ENCODE measurements at regions not wholly inside any gene's neighbourhood (a gene's known extent, or its start where the extent isn't known, plus 50 kb on each side); places are given as distances from the start of the nearest gene placed in this dataset.

DNA sequence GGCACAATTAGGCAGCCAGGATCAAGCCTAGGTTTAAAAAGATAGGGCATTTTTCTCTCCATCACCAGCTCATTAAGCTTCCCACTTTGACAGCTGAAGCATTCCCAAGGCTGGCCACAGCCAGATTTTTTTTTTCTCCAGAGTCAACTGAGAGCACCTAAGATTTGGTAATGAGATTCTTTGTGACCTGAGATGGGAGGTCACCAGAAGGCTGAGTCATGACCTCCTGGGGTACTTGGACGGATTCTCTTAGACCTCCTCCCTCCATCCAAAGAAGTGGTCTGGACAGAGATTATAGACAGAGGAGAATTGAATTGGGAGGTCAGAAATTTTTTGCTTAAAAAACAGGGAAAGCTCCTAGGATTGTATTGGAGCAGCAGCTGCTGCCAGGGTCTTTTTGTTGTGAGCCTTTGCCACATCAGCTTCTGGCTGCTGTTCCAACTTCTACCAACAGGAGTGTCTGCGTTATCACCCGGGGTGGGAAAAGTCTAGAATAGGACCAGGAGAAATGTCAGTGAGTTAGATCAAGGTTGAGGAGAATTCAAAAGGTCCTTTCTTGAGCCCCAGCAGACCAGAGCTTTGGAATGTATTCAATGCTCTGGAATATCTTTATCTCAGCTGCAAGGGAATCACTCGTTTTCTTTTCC is 221.2 kb upstream of the N4BP1 start:
- Mint-ChIP-seq H3K9me3 (peaks cover 3% of the 10 kb centered on the region), H3K4me1 (no peaks in the 10 kb centered on the region), H3K4me3 (no peak overlapping the region), H3K36me3 (no peaks in the 10 kb centered on the region), H3K27me3 (no peaks in the 10 kb centered on the region), H3K27ac (no peak overlapping the region)
- ATAC-seq, result no peak

DNA sequence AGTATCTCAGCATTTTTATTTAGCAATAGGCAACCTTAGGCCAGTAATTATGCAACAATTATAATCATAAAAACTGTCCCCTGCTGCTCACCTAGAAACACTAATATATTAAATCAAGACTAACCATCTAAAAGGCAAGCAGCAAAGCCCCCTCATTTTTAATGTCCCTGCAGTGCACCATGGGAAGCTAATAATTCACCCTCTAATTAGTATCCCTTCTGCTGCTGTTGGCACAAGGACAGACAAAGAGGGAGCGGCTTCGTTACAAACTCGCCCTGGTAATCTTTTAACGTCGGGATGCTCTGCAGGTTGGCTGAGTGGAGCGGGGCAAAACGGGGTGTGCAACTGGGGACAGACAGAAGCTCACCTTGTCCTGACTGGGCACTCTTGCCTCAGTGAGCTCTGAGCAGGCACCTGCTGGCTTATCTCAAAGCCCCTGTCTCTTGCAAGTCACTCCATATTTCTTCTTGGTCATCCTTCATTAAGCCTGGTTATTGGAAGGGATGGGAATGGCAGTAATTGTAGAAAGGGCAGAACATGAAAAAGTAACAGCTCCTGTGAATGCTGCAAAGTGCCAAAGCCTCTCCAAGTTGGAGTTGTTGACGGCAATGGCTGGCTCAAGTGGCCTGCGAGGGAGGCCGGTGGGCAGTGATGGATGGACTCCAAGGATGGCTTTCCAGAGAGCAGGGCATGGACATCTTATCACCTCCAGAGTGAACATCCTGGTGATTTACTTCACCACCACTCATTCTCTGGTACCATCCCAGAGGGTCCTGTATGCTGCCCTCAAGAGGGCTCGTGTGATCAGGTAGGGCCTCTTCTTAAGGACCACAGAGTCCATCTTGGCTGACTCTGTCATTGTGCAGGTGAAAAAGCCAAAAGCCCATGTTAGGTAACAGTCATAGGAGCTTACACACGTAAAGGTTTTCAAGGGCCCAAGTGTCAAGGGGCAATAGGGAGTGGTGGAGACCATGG is 219.6 kb upstream of the N4BP1 start:
- Mint-ChIP-seq H3K36me3 (no peaks in the 10 kb centered on the region), H3K4me1 (no peaks in the 10 kb centered on the region), H3K27ac (no peak overlapping the region), H3K9me3 (peaks cover 3% of the 10 kb centered on the region), H3K27me3 (no peaks in the 10 kb centered on the region), H3K4me3 (no peak overlapping the region)
- no peak for ATAC-seq

DNA sequence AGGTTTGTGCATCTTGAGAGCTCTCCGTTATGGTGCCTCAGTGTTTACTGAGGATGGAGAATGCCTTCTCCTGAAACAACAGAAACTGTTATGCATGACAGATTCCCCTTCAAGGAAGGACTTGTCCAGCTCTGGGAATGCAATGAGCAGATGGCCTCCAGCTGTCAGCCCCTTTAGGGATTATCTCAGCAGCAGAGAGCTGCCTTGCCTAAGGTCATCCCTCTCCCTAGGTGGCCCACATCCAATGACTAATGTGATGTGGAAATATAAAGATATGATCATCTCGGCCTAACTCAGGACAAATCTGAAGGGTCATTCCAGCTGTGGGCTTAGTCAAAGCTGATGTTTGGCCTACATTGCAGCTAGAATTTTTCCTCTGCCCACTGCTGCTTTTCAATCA is 214.3 kb upstream of the N4BP1 start:
- no peaks in the 10 kb centered on the region for H3K27me3 Mint-ChIP-seq
- H3K4me1 Mint-ChIP-seq, result no peaks in the 10 kb centered on the region
- H3K36me3 Mint-ChIP-seq, result no peaks in the 10 kb centered on the region
- H3K27ac Mint-ChIP-seq, result no peak overlapping the region
- no peak overlapping the region for H3K4me3 Mint-ChIP-seq
- no peak for ATAC-seq
- H3K9me3 Mint-ChIP-seq, result peaks cover 8% of the 10 kb centered on the region

DNA sequence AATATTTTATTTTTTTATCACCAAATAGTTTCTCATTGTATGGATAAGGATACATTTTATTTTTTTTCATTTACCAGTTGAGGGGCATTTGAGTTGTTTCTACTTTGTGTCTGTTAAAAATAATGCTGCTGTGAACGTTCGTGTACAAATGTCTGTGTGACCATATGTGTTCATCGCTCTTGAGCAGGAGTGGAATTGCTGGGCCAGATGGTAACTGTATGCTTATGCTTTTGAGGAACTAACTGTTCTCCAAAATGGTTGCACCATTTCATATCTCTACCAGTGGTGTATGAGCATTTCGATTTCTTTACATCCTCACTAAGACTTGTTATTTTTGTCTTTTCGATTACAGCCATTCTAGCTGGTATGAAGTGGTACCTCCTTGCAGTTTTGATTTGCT is 212.5 kb upstream of the N4BP1 start:
- Mint-ChIP-seq H3K4me1 (no peaks in the 10 kb centered on the region), H3K4me3 (no peak overlapping the region), H3K9me3 (peaks cover 8% of the 10 kb centered on the region), H3K27ac (no peak overlapping the region), H3K36me3 (no peaks in the 10 kb centered on the region), H3K27me3 (no peaks in the 10 kb centered on the region)
- ATAC-seq, result no peak

DNA sequence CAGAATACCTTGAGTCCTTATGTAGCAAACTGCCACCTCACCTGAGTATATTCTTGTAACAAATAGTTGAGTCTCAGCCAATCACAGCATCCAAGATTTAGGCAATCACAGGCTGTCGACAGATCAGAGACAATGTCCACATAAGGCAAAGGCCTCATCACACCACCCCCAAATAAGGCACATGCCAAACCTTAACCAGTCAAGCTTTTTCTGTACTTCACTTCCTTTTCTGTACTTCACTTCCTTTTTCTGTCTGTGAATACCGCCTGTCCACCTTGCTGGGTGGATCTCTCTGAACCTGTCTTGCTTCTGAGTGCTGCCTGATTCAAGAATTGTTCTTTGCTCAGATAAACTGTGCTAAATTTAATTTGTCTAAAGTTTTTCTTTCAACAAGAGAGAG is 210.4 kb upstream of the N4BP1 start:
- ATAC-seq, result no peak
- H3K9me3 Mint-ChIP-seq, result peaks cover 5% of the 10 kb centered on the region
- H3K27me3 Mint-ChIP-seq, result no peaks in the 10 kb centered on the region
- no peaks in the 10 kb centered on the region for H3K36me3 Mint-ChIP-seq
- no peak overlapping the region for H3K4me3 Mint-ChIP-seq
- no peaks in the 10 kb centered on the region for H3K4me1 Mint-ChIP-seq
- no peak overlapping the region for H3K27ac Mint-ChIP-seq

DNA sequence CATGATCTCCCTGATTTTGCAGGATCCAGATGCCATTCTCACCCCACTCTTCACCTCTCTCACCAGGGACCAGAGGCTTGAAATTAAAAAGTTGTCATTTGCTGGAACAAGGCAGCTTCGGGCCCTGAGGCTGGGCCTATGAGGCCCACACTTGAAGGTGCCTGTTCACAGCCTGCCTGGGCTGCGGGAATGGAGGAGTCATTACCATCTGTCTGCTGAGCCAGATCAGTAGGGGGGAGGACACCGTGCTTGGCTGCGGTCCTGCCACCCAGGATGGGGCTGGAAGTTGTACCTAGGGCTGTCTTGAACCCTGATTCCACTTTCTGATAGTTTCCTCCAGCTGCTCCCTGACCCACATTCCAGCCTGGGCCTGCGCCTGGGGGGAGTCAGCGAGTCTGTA is 208.3 kb upstream of the N4BP1 start:
- ATAC-seq, result no peak
- H3K9me3 Mint-ChIP-seq, result peaks cover 5% of the 10 kb centered on the region
- H3K36me3 Mint-ChIP-seq, result no peaks in the 10 kb centered on the region
- no peak overlapping the region for H3K4me3 Mint-ChIP-seq
- H3K27ac Mint-ChIP-seq, result no peak overlapping the region
- no peaks in the 10 kb centered on the region for H3K4me1 Mint-ChIP-seq
- H3K27me3 Mint-ChIP-seq, result no peaks in the 10 kb centered on the region

DNA sequence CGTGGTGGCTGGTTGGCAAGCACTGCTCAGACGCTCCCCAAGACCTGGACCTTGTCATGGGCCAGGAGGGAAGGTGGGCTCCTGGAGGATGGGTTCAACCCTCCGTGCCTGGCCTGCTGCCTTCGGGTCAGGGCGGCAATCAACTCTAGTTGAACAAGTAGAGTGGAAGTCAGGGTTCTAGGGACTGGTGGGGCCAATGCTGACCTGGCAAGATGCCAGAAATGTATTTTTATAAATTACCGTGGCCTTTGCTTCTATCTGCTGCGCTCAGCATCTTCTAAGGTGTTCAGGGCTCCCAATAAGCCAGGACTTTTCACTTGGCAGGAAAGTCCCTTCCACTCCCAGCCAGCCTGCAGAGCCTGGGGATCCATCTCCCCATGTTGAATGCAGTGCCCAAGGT is 207.1 kb upstream of the N4BP1 start:
- H3K36me3 Mint-ChIP-seq, result no peaks in the 10 kb centered on the region
- H3K4me3 Mint-ChIP-seq, result no peak overlapping the region
- peaks cover 7% of the 10 kb centered on the region for H3K27me3 Mint-ChIP-seq
- ATAC-seq, result no peak
- peaks cover 5% of the 10 kb centered on the region for H3K9me3 Mint-ChIP-seq
- no peaks in the 10 kb centered on the region for H3K4me1 Mint-ChIP-seq
- H3K27ac Mint-ChIP-seq, result no peak overlapping the region

DNA sequence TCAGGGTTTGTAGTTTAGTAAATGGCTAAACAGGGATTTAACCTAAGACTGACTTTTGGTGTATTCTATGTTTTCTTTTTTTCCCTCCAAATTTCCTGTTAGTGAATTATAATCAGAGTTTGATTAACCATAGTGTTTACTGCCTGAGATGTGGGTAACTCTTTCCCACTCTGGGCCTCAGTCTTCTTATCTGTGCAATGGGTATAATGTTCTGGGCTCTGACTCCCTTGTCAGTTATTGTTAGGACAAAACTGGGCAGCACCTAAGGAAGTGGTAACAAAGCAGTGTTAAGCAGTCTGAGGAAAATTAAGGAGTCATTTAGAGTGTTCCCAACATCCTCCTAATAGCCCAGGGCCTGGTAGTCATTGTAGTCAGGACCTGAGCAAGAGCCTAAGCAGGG is 206.4 kb upstream of the N4BP1 start:
- H3K27me3 Mint-ChIP-seq, result peaks cover 13% of the 10 kb centered on the region
- H3K27ac Mint-ChIP-seq, result no peak overlapping the region
- peaks cover 3% of the 10 kb centered on the region for H3K4me1 Mint-ChIP-seq
- no peak for ATAC-seq
- no peaks in the 10 kb centered on the region for H3K36me3 Mint-ChIP-seq
- H3K9me3 Mint-ChIP-seq, result peaks cover 4% of the 10 kb centered on the region
- no peak overlapping the region for H3K4me3 Mint-ChIP-seq

DNA sequence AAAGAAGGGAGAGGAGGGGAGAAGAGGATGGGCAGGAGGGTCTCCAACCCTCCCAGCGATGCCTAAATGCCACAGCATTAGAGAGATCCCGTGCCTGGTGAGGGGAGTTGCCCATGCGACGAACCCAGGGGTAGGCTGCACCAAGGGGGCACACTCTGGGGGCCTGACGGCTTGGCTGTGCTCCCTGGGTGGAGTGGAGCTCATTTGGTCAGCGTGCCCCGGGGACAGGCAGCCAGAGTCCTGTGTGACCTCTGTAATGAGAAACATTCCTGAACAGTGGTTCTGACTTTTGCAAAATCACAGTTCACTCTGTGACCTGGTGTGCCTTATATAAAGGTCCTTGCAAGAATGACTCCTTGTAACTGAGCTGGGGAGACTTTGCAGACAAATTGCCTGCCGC is 205.0 kb upstream of the N4BP1 start:
- Mint-ChIP-seq H3K36me3 (no peaks in the 10 kb centered on the region), H3K27ac (no peak overlapping the region), H3K4me1 (peaks cover 6% of the 10 kb centered on the region), H3K9me3 (peaks cover 4% of the 10 kb centered on the region), H3K27me3 (peaks cover 20% of the 10 kb centered on the region), H3K4me3 (no peak overlapping the region)
- no peak for ATAC-seq

DNA sequence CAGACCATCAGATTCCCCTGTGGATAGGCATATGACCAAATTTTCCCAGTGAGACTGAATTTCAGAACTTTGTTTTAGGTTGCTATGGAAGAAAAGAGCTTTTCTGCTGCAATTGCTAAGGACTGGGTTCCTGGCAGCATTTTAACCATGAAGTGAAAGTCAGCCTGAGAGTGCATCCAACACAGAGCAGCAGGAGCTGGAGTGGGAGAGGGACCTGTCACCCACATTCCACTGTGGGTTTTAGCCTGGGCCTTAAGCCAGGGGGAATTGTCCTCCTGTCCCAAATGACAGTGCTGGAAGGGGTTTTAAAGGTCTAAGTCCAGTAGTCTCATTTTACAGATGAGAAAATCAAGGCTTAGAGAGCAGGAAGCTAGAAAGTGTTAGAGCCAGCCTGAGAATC is 203.5 kb upstream of the N4BP1 start:
- Mint-ChIP-seq H3K27me3 (peaks cover 28% of the 10 kb centered on the region), H3K27ac (no peak overlapping the region), H3K4me3 (no peak overlapping the region), H3K36me3 (no peaks in the 10 kb centered on the region), H3K9me3 (peaks cover 4% of the 10 kb centered on the region), H3K4me1 (peaks cover 6% of the 10 kb centered on the region)
- no peak for ATAC-seq

DNA sequence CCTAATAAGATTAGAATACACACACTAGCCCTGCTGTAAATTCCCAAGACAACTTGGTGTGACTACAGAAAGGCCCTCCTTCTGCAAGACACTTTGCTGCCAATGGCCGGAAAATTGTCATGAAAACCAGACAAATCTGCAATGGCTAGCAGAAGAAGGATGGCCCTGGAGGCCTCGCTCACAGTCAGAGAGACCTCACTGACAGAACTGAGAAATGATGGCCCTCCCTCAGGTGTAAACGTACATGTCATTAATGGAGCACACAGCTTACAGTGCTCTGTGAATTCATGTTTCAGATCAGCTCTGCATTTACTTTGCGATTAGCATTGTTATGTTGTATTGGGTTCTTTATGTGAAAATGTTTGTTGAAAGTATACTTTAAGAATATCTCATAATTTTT is 202.9 kb upstream of the N4BP1 start:
- ATAC-seq, result no peak
- H3K27me3 Mint-ChIP-seq, result peaks cover 28% of the 10 kb centered on the region

DNA sequence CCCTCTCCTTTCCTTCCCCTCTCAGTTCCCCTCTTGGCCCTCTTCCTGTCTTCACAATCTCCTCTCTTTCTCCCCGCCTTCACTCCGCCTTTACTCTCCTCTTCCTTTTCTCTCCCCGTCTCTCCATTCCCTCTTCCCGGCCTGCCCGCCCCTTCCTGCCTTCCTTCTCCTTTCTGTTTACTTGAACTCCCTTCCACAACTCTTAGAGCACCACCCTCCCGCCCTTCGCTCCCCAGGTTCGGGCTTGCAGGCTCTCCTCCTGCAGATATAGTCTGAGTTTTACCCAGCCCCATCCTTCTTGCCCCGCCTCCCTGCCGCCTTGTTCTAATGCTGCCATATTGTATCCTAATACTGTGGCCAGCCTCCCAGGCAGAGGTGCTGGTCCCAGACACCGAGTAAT is 201.5 kb upstream of the N4BP1 start:
- H3K27ac Mint-ChIP-seq, result no peak overlapping the region
- H3K4me3 Mint-ChIP-seq, result no peak overlapping the region
- peaks cover 6% of the 10 kb centered on the region for H3K4me1 Mint-ChIP-seq
- peaks cover 28% of the 10 kb centered on the region for H3K27me3 Mint-ChIP-seq
- peaks cover 6% of the 10 kb centered on the region for H3K9me3 Mint-ChIP-seq
- ATAC-seq, result no peak
- no peaks in the 10 kb centered on the region for H3K36me3 Mint-ChIP-seq

More for the DNA sequence above, 202.9 kb upstream of the N4BP1 start:
- Mint-ChIP-seq H3K4me1 (peaks cover 6% of the 10 kb centered on the region), H3K9me3 (peaks cover 4% of the 10 kb centered on the region), H3K36me3 (no peaks in the 10 kb centered on the region), H3K27ac (no peak overlapping the region), H3K4me3 (no peak overlapping the region)

DNA sequence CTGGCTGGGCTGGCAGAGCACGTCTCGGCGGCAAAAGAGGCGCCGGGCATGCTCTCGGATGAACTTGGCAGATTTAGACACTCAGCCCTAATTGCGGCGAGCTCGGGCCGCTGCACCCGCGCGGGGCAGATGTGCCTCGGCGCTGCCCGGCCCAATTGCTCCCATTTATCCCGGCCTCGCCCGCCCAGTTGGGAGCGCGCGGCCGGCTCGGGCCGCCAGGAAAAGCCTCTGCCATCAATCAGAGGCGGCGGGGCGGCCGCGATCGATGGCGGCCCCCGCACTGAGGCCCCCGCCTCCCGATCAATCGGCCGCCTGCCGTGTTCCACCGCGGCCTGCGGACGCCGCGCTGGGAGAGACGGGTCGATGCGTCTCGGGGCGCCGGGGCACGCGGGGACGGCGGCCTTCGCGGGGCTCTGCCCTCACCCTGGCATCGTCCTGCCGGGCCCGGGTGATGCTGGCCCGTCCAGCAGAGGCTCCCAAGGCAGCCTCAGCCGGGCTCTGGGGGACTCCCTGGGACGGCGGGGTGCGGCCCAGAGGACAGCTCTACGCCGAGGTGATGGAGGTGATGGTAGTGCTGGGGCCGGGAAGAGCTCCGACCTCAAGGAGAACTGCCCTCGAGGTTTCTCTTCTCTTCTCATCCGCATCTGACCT is 200.9 kb upstream of the N4BP1 start:
- Mint-ChIP-seq H3K36me3 (no peaks in the 10 kb centered on the region), H3K27me3 (peaks cover 28% of the 10 kb centered on the region), H3K4me1 (peaks cover 6% of the 10 kb centered on the region), H3K9me3 (peaks cover 6% of the 10 kb centered on the region), H3K27ac (no peak overlapping the region), H3K4me3 (no peak overlapping the region)
- ATAC-seq, result peak; percentile 47

DNA sequence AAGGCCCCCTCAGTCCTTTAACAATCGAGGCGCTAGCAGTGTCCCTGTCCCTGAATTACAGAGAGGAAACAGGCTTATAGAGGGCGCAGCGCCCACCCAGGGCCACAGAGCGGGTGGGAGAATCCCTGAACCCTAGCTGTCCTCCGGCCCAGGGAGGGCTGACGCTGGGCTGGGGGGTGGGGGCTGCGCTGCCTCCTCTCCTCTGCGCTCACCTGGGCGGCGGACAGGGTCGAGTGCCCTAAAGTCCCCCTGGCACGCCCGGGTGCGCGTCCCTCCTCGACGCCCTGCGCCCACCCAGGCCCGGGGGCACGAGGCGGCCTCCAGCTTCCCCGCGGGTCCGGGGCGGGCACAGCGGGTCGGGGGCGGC is 200.4 kb upstream of the N4BP1 start:
- H3K9me3 Mint-ChIP-seq, result peaks cover 9% of the 10 kb centered on the region
- H3K27me3 Mint-ChIP-seq, result peaks cover 28% of the 10 kb centered on the region
- H3K27ac Mint-ChIP-seq, result no peak overlapping the region
- H3K4me3 Mint-ChIP-seq, result no peak overlapping the region
- H3K4me1 Mint-ChIP-seq, result peaks cover 6% of the 10 kb centered on the region
- ATAC-seq, result no peak
- H3K36me3 Mint-ChIP-seq, result no peaks in the 10 kb centered on the region

DNA sequence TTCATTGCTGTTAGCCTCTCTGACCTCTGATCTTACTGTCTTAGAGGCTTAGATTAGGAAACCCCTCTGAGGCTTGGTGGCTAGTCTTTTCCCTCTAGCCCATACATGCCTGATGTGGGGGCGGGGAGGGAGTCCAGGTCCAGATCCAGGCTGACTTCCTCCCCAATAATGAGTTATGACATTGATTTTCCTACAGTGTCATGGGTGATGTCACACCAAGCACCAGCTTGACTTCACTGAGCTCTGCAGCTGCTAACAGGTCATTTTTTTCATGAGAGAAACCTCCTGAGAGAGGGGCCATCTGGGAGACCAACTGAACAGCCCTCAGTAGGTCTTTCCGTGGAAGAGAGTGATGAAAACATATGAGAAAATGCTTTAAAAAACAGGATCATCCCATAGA is 180.2 kb upstream of the N4BP1 start:
- Mint-ChIP-seq H3K27me3 (no peaks in the 10 kb centered on the region), H3K36me3 (no peaks in the 10 kb centered on the region), H3K9me3 (peaks cover 2% of the 10 kb centered on the region), H3K27ac (no peak overlapping the region), H3K4me3 (no peak overlapping the region), H3K4me1 (no peaks in the 10 kb centered on the region)
- no peak for ATAC-seq

DNA sequence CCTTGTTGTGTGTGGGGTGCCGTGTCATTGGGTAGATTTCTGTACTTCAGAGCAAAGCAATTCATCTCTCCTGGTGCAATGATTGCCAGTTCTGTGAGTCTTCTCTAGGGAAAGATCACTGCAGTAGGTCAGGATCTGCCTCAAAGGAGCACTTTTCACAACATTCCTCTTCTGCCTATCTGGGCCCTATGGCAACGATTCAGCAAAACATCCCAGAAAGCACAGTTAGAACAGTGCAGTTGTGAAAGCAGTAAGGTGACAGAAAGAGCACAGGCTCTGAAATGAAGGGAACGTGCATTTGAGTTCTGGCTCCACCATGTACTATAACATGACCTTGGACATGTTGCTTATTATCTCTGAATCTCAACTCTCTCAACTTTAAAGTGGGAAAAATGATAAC is 178.5 kb upstream of the N4BP1 start:
- Mint-ChIP-seq H3K4me3 (no peak overlapping the region), H3K36me3 (no peaks in the 10 kb centered on the region), H3K4me1 (no peaks in the 10 kb centered on the region), H3K27me3 (no peaks in the 10 kb centered on the region), H3K27ac (no peak overlapping the region), H3K9me3 (peaks cover 2% of the 10 kb centered on the region)
- ATAC-seq, result no peak

All from stimulated activated memory B cell treated with anti-CD40 and anti-IgM and Interleukin-4, amounts not matched to agents 10 μg/mL and 1 μg/mL and 100 μg/mL, for 72 hours (primary cell).